ENCODE measurements at regions not wholly inside any gene's neighbourhood (a gene's known extent, or its start where the extent isn't known, plus 50 kb on each side); places are given as distances from the start of the nearest gene placed in this dataset.

DNA sequence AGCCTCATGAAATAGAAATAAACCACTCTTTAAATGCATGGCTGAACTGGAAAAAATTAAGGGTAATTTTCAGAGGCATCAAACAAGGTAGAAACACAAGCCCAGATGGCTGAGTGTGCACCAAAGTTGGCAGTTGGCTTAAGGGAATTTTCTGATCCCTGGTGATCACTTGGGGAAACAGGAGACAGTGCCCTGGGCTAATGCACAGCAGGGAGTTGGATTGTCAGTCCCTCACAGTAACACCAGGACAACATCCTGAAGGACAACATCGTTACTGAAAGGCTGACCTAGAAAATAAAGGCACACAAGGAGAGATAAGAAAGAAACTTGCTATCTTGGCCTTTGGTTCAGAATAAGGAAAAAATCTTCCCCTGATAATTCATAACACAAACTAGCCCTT is 417.0 kb downstream of the SLC4A3 start:
- H3K9me3 Mint-ChIP-seq: no peaks in the 10 kb centered on the region

More for the DNA sequence above, 417.0 kb downstream of the SLC4A3 start:
- no peak overlapping the region for H4K91ac ChIP-seq (ENCODE audit: insufficient read length, low read depth, low read length)
- no peak overlapping the region for H2BK20ac ChIP-seq (ENCODE audit: low read depth, low read length, poor library complexity, severe bottlenecking)
- no peak overlapping the region for H3K9ac ChIP-seq (ENCODE audit: extremely low read depth, insufficient read length, low read length)
- H3K23me2 ChIP-seq (ENCODE audit: insufficient read length, low read depth, low read length, poor library complexity, severe bottlenecking): no peaks in the 10 kb centered on the region
- WGBS (ENCODE audit: extremely low coverage, insufficient read length, low lambda C conversion rate): no CpG with 5 or more reads among the region's 1 CpG
- no peaks in the 10 kb centered on the region for H3K9me3 ChIP-seq (ENCODE audit: control insufficient read depth, low read depth, low read length)
- peaks cover 24 to 31% of the 10 kb centered on the region in 2 experiments for H3K4me1 Mint-ChIP-seq
- no peaks in the 10 kb centered on the region for H4K20me1 ChIP-seq (ENCODE audit: control insufficient read depth, insufficient read depth, insufficient read length)
- H3K14ac ChIP-seq (ENCODE audit: insufficient read depth, low read length): no peak overlapping the region
- no peak overlapping the region for H3K4ac ChIP-seq (ENCODE audit: low read depth, low read length)
- H4K5ac ChIP-seq (ENCODE audit: insufficient read length, low read depth, low read length): no peak overlapping the region
- H3K79me1 ChIP-seq (ENCODE audit: insufficient read depth, low read depth, low read length, poor library complexity, severe bottlenecking): no peaks in the 10 kb centered on the region
- no peak overlapping the region for H2AFZ ChIP-seq (ENCODE audit: low read length)
- TF ChIP-seq, protein P1, sequence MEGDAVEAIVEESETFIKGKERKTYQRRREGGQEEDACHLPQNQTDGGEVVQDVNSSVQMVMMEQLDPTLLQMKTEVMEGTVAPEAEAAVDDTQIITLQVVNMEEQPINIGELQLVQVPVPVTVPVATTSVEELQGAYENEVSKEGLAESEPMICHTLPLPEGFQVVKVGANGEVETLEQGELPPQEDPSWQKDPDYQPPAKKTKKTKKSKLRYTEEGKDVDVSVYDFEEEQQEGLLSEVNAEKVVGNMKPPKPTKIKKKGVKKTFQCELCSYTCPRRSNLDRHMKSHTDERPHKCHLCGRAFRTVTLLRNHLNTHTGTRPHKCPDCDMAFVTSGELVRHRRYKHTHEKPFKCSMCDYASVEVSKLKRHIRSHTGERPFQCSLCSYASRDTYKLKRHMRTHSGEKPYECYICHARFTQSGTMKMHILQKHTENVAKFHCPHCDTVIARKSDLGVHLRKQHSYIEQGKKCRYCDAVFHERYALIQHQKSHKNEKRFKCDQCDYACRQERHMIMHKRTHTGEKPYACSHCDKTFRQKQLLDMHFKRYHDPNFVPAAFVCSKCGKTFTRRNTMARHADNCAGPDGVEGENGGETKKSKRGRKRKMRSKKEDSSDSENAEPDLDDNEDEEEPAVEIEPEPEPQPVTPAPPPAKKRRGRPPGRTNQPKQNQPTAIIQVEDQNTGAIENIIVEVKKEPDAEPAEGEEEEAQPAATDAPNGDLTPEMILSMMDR (conservative IDR thresholded peaks at IDR 0.05): no peak
- H3K27me3 ChIP-seq (ENCODE audit: insufficient read depth, low read length): no peaks in the 10 kb centered on the region
- H3T11ph ChIP-seq (ENCODE audit: low read length): no peak overlapping the region
- no peaks in the 10 kb centered on the region for H3K79me2 ChIP-seq (ENCODE audit: insufficient read depth, low read length)
- H3K4me2 ChIP-seq (ENCODE audit: insufficient read depth, insufficient read length, low read length): no peak overlapping the region
- no peaks in the 10 kb centered on the region; the same call in 1 of the 2 replicates for H3K4me1 ChIP-seq (ENCODE audit: insufficient read depth, low read length)
- no peak overlapping the region for H2BK5ac ChIP-seq (ENCODE audit: insufficient read length, low read length)
- H4K8ac ChIP-seq (replicated peaks; ENCODE audit: insufficient read length, low read depth, low read length): no peak overlapping the region
- H2BK12ac ChIP-seq (ENCODE audit: insufficient read length, low read depth, low read length): no peak overlapping the region
- peaks cover 1% of the 10 kb centered on the region; the same call in 1 of the 2 replicates for H3K27me3 Mint-ChIP-seq (ENCODE audit: low read depth)
- no peak overlapping the region for H2BK120ac ChIP-seq (ENCODE audit: low read depth, low read length, poor library complexity, severe bottlenecking)
- H3K18ac ChIP-seq (ENCODE audit: insufficient read length, low read depth, low read length): no peak overlapping the region
- H3K56ac ChIP-seq (ENCODE audit: insufficient read length, low read depth, low read length): no peak overlapping the region
- peak; percentile 32 for DNase-seq
- no peak overlapping the region for H3K27ac ChIP-seq (ENCODE audit: insufficient read length, low read depth, low read length)
- H3K36me3 Mint-ChIP-seq (ENCODE audit: insufficient read depth in 1 of 3, low read depth in 3 of 3): no peaks in the 10 kb centered on the region
- H3K4me3 Mint-ChIP-seq: no peak overlapping the region
- no peak overlapping the region for H2BK15ac ChIP-seq (ENCODE audit: low read depth, low read length)
- H2AK5ac ChIP-seq (ENCODE audit: insufficient read length, low read length): no peak overlapping the region
- no peak overlapping the region for H3K23ac ChIP-seq (ENCODE audit: insufficient read length, low read depth, low read length)
- no peak overlapping the region for H3K27ac Mint-ChIP-seq
